ENCODE measurements at regions not wholly inside any gene's neighbourhood (a gene's known extent, or its start where the extent isn't known, plus 50 kb on each side); places are given as distances from the start of the nearest gene placed in this dataset.
A peak's percentile ranks its signal among the peaks of the same experiment; 100 is the strongest.
"Not testable (repeated sequence)": the region's sequence is repeated elsewhere in the genome, so short reads cannot be mapped to it uniquely, and the experiment has no call there.

DNA sequence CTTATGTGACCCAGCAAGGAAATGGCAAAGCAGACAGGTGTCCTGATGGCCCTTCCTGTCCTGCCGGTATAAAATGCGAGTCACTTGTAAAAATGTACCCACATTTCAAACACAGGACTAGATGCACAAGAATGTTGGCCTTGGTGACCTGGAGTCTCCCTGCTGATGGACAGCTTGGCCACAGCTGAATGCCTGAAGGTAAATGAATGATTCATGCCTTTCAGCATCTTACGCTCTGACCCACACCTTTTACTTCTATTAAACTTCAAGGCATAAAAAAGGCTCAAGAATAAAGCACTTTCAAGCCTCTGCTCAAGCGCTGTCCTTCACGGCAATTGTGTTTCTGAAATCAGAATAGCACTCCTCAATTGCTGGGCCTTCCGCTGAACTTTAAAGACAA is 228.0 kb upstream of the SLCO3A1 start:
- FAIRE-seq = no peak

DNA sequence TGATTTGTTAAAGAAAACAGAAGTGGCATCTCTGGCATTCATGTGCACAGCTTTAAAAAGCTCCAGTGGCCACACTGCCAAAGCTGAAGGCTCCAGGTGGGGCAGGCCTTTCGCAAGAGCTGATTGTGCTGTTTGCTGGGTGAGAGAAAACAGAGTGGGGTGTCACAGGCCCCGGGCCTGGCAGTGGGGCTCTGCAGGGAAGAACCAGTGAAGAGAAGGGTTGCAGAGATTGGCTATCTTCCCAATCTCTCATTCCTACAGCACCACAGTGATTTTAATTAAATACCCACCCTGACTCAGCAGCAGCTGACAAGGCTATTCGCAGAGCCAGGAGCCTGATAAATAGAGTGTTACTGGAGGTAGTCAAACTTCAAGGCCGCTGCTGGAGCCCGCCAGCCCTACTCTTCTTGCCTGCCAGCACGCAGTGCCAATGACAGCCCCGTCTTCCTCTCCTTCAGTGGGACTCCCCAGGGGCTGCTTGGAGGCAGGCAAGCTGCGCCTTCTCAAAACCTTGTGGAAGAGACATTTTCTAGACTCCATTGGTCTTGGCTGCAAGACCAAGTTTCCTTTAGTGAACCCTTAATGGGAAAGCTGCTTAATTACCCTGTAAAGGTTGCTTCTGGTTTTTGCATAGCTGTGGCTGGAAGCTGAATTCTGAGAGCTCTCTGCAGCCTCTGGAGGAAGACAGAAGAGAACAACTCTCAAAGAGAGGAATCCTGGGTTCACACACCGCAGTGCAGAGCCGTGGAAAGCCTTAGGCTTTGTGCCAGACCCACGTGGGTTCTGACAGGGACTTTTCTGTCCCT is 225.8 kb upstream of the SLCO3A1 start:
- FAIRE-seq = no peak

DNA sequence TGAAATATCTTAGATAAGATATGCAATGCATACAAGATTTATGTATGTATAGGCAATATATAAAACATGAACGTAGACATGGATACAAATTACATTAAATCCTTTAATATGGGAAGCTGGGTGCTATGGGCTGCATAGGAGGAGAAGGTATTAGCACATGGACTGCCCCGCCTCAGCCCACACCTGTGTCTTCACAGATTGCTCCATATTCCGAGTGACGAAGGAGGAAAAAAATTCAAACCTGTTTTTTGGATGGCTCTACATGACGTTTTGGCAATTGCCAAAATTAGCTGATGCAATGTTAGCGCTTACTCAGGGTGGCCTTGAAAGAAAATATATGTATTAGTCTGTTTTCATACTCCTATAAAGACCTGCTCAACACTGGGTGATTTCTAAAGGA is 223.4 kb upstream of the SLCO3A1 start:
- FAIRE-seq = no peak

DNA sequence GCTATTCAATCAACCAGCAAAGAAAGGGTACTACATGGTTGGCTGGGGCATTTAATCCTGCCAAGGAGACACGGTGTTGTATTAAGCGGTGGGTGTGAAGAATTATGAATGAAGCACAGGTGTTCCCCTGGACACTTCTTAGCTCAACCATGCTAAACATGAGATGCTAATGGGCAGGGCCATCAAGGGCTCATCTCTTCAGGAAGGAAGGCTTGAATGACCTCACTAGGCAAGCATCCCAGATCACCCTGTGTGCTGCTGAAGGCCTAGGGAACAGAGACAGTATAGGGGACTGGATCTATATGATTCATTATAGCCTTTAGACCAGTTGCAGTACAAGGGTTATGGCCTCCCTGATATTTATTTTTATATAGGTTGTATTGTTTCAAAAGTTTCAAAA is 221.3 kb upstream of the SLCO3A1 start:
- no peak for FAIRE-seq

DNA sequence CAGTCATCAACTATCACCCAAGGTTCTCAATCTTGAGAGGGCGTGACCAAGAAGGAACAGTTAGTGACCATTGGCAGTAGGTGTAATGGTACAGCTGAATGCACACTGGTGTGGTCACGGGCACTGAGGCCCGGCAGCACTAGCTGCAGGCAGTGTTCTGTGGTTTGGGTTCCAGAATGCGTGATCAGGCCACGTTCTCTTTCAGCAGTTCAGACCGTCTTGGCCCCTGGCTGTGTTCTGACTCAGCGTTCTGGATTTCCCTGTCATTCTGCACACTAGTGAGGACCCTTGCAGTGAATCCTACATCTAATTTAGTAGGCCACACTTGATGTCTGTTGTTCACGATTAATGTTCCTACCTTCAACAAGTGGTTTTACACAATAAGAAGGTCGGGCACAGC is 220.5 kb upstream of the SLCO3A1 start:
- no peak for FAIRE-seq

DNA sequence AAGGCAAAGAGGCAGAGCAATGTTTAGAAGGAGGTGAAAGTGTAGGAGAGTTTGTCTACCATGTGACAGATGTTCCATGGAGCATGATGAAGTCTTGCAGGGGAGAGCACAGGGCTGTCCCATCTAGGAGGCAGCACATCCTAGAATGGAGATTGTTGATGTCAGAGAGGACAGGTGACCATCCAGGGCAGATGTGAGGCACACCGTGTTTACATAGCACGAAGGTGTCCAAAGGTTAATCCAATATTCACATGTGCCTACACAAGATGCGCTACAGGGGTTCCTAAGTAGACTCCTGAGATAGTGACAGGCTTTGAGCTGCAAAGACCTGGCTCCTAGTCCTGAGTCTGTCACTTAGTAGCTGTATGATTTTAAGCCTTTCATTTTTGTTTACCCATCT is 219.3 kb upstream of the SLCO3A1 start:
- FAIRE-seq = no peak

DNA sequence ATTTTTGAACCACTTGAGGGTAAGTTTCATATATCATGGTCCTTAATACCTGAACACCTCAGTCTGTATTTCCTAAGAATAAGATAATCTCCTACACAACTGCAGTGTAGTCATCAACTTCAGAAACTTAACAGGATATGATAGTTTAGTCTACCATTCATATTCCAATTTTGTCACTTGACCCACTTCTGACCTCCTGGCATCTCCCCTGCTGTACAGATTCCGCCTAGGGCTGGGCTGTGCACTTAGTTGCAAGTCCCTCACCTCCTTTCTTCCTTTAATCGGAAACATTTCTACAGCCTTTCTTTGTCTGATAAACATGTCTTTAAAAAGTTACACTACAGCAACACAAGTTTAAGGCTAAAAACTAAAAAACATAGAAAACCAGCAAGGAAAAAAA is 218.4 kb upstream of the SLCO3A1 start:
- FAIRE-seq = no peak

DNA sequence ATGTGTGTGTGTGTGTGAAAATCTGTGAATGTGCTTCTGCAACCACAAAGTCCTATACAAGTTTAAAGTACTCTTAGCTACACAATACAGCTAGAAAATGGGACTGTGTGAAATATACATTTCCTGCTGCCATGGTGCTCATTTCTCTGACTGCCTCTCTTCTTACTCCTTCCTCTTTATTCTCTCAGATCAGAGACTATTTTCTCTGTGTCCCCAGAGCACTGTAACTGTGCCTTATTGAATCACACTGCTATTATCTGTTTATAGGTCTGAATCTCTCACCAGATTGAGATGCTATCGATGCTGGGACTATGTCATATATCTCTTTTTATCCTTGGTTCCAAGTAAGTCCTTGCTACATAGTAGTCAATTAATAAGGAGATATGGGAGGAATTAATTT is 217.9 kb upstream of the SLCO3A1 start:
- FAIRE-seq = no peak

DNA sequence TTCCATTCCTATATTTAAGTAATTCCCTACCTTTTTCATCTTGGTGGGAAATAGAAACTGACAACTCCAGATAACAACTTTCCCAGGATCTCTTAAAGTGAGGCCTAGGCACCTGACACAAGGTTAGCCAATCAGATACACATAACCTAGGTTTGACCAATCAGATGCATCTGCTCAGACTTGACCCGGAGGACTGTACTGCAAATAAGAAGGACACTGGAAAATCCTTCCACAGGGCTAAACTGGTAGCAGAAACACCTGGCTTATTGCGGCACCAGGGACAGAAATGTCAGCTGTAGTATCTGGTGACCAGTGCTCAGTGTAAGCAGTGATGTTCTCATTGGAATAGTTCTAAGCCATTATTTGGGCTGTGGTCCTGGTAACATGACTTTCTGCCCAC is 204.5 kb upstream of the SLCO3A1 start:
- FAIRE-seq = no peak

DNA sequence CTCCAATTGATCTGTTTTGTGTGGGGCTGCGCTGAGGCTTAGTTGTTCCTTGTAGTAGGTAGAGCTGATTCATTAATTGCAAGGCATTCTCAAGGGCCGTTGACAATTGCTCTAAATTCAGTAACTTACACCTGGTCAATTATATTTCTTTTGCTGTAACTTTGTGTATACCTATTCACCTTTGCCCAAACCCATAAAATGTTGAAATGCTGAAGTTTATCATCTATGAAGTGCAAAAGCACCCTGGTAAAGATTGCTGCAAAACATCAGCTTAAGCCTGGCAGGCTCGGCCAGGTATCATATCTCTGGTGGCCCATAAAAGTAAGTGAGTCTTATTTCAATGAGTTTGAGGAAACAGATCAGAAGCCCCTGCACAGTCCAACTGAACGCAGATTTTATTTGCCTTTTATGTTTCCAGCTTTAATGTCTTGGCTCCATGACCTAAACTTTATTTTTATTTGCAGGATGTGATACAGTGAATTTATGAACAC is 203.6 kb upstream of the SLCO3A1 start:
- no peak for FAIRE-seq

DNA sequence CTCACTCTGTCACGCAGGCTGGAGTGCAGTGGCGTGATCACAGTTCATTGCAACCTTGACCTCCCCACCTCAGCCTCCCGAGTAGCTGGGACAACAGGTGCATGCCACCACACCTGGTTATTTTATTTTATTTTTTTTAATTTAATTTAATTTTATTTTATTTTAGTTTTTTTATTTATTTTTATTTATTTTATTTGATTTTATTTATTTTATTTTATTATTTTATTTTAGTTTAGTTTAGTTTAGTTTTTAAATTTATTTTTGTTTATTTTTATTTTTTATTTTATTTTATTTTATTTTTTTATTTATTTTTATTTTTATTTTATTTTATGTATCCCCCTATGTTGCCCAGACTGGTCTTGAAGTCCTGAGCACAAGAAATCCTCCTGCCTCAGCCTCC is 202.3 kb upstream of the SLCO3A1 start:
- FAIRE-seq = peak; percentile 99

DNA sequence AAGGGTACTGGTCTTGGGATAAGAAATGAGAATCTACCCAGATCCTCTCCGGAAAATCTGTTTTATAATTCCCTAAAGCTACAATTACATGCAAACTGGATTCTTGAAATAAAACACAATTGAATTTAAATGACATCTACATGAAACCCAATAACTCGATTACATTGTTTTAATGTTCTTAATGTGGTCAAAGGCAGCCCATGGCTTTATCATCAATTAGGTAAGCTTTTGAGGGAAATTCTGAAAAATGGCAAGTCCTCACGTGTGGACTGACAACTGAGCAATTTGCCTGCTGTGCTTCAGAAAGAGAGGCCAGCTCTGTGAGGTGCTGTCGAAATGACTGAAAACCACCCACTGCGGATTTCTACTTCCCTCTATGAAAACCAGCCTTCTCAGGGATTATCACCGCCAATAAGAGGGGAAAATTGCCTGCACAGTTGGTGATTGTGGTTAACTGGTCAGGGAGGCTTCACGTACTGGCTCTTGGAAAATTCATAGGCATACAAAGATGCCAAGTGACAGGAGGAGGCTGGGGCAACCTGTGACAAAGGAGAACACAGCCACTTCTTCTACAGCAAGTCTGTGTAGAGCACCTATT is 200.8 kb upstream of the SLCO3A1 start:
- no peak for FAIRE-seq

DNA sequence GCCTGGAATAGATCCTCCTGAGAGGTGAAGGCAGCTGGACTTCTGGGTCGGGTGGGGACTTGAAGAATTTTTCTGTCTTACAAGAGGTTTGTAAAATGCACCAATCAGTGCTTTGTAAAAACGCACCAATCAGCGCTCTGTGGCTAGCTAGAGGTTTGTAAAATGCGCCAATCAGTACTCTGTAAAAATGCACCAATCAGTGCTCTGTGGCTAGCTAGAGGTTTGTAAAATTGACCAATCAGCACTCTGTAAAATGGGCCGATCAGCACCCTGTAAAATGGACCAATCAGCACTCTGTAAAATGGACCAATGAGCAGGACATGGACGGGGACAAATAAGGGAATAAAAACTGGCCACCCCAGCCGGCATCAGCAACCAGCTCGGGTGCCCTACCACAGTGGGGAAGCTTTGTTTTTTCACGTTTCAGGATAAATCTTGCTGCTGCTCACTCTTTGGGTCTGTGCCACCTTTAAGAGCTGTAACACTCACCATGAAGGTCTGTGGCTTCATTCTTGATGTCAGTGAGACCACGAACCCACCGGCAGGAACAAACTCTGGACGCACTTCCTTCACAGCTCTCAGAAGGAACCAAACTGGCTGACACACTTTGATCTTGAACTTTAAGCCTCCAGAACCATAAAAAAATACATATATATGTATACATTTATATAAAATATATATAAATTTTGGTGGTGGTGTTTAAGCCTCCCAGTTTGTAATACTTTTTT is 197.8 kb upstream of the SLCO3A1 start:
- not testable (repeated sequence) for FAIRE-seq

DNA sequence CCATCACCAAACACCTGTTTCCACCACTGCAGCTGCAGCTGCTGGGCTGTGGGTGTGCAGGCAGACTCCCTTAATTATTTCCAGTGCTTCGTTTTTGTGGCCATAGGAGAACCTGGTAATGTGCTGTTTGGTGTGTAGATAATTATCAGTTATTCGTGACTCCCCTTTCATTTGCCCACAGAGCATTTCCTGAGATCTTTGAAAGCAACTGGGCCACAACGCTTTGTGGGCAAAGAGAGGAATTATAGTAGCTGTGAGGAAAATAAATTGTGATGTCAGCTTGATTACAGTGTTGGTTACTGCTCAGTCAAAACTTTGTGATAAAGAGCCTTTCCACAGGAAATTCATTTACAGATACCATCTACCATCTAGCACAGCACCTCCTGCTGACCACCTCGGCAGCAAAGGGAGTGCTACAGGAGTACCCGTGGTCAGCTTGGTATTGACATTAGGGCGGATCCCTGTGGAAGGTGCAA is 193.3 kb upstream of the SLCO3A1 start:
- no peak for FAIRE-seq

DNA sequence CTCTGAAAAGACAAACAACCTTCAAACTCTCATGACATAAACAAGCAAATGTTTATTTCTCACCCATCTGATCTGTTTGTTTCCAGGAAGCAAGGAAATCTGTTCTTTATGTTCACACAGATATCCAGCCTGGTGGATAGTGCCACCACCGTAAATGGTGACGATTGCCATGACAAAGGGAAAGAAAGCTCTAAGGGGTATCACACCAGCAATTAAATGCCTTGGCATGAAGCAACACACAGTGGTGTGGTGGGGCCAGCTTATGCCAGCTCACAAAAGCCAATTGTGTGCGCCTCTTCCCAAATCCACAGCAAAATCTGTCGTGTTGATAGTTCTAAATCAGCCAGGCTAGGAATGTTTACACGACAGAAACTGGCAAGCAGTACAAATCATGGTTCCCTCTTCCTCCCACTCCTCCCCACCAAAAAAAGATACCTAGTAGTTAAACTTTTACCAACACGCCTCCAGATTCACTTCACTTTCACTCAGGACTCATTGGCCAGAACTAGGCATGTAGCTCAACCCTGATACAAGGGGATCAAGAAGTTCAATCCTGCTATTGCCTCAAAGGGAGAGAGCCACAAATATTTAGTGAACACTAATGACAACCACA is 189.2 kb upstream of the SLCO3A1 start:
- FAIRE-seq = no peak

DNA sequence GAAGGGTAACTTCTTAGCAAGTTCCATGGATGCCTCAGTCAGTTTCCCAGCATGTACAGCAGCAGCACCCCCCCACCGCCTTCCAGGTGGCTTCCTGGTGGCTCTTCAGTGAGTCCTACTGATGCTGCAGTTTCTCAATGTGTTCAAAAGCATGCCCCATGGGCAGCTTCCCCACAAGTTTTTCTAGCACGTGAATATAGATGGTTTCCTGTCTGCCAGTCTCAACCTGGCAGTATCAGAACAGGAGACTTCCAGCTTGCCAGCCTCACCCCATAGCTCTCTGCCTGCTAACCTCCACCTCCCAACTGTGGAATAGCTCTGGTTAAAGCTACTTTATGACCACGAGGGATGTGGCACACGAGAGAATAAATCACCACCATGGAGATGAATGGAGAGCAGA is 188.3 kb upstream of the SLCO3A1 start:
- FAIRE-seq = no peak

DNA sequence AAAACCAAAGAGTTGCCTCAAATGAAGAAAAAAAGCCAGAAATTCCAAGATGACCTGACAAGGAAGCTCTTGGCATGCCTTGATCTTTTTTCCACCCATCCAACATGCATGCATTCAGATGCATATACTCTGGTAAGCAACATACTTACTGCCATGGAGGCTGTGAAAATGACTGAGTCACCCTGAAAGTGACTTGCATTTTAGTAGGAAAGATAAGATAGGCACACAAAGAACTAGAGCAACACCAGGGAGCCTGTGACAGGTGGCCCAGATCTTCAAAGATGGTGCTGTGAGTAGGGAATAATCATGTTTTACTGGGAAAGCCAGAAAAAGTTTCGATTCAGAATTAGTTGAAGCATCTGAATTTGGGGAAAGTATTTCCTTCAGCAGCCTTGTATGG is 185.1 kb upstream of the SLCO3A1 start:
- no peak for FAIRE-seq

DNA sequence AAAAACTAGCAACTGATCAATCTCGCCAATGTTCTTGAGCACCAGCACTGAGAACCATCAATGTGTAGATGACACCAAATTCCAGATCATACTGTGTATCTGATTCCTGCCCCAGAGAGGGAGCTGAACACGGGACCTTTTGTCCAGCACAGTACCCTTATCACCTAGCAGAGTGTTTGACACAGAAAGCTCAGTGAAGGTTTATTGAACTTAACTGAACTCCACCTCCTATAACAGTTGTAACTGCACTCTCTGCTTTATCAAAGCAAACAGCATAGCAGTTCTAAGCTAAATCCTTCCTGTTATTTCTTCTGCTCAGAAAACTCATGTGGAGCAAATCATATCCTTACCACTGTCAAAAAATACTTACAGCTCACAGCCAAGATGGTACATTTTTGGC is 183.4 kb upstream of the SLCO3A1 start:
- FAIRE-seq = no peak

DNA sequence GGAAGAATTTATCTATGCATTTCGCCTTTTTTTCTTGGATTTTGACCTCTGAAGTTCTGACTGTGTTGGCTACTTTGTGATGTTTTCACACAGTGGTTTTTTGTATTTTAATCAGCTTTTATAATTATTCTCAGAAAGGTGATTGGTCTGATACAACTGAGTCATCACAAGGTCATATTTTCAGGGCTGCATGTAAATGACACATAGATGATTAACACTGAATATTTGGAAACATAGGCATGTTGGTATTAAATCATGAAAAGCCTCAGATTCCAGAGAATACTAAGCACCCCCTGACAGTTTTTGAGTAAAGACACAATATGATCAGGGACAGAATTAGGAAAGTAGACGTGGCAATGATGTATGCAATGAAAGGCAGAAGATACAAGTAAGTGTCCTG is 175.5 kb upstream of the SLCO3A1 start:
- FAIRE-seq = no peak

DNA sequence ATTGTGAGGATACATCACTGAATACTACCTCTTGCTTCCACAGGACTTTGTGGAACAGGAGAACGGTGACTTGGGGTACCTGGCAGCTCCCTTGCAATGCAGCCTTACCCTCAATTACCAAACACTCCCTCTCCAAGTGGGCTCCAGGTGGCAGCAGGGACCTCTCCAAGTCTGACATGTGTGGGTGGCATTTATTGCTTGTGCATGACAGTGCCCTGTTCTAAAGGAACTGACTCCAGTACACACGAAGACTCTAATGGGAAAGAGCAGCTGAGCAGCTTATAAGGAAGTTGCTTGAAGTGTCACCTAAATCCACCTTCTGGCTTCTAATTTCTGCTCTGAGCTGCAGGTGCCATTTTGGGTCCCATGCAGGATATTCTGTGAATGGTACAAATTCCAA is 174.1 kb upstream of the SLCO3A1 start:
- FAIRE-seq = no peak

DNA sequence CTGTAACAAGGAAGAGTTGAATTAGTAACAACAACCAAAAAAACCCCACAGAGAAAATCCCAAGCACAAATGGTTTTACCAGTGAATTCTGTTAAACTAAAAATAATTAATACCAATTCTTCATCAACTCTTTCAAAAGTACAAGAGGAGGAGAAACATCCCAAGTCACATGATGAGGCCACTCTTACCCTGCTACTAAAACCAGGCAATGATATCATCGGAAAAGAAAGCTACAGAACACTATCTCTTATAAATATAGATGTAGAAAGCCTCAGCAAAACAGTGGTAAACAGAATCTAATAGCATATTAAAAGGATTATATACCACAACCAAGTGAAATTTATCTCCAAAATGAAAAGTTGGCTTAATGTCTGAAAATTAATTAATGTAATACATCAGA is 168.1 kb upstream of the SLCO3A1 start:
- no peak for FAIRE-seq

DNA sequence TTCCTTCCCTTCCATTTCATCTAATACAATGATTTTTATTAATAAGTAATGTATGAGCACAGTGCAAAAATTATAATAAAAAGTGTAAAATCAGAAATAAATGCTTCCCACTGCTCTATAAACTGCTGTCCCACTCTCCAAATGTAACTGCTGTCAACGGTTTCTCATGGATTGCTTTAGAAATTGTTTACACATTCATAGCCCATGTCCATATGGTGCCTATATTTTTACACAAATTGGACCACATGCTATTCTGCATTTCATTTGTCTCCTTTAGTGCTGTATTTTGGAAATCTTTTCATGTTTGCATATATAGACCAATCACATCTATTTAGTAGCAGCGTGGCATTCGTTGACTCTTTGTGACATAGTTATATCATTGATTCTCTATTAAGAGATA is 164.7 kb upstream of the SLCO3A1 start:
- FAIRE-seq = no peak

DNA sequence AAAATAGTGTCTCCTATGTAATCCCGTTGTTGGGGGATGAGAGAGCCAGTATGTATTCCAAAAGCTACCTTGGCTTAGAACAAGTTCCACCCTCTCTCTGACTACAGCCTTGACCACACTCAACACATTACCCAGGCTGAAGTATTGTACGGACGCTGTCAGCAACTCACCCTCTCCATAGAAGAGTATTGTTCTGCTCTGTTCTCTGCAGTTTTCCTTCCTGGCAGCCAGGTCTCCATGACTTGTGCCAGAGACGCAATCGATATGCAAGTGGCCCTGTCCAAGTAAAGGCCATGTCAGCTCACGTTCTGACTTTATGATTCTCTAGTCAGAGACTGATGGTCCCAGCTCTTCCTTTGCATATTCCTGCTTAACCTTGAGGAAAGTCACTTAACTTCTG is 164.1 kb upstream of the SLCO3A1 start:
- no peak for FAIRE-seq
